ENCODE measurements at regions not wholly inside any gene's neighbourhood (a gene's known extent, or its start where the extent isn't known, plus 50 kb on each side); places are given as distances from the start of the nearest gene placed in this dataset.

DNA sequence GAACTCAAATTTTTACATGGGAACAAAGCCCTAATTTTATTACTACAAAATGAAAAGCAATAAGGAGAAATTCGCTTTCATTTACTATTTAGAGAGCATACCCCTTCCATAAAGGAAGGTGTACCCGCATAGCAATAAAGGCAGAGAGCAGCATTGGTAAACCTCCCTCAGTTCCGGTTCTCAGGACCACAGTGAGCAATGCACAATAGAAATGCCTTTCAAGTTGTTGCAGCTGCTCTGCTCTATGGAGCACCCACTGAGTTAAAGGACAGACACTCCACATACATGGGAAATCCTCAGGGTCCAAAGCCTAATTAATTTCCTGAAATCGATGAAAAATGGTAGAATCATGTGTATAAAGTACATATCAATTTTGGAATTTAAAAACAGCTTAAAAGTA, 89.9 kb upstream of the MPDZ start:
- ChIA-PET CTCF (no interaction called here), POLR2A (no interaction called here)
- TF ChIP-seq HDGF (IDR thresholded peaks at IDR 0.05; ENCODE audit: borderline replicate concordance) (no peak), CTBP1 (IDR thresholded peaks at IDR 0.05; ENCODE audit: borderline replicate concordance) (no peak), NFRKB (IDR thresholded peaks at IDR 0.05) (no peak), FOXA1 (IDR thresholded peaks at IDR 0.05) (no peak), ELF4 (IDR thresholded peaks at IDR 0.05) (no peak), LEF1 (IDR thresholded peaks at IDR 0.05; ENCODE audit: borderline replicate concordance) (no peak)
- no peak for DNase-seq (ENCODE audit: extremely low spot score)

DNA sequence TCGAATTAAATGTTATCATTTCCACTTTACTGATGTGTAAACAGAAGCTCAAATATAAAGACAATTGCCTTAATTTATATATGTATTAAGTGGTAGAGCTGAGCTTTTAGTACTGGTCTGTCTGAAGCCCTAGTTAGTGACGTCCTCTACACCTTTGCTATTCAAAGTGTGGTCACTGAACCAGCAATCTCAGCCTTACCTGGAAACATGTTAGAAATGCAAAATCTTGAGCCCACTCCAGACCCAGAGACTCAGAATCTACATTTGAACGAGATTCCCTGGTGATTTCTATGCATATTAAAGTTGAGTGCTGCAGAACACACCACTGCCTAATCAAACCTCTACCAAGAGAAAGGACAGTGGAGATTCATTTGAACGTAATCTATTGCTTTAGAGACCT, 88.3 kb upstream of the MPDZ start:
- no peak for TF ChIP-seq ARNT (IDR thresholded peaks at IDR 0.05)
- TF ChIP-seq ZNF384 (IDR thresholded peaks at IDR 0.05) = no peak
- no peak for TF ChIP-seq SUZ12 (IDR thresholded peaks at IDR 0.05)
- no peak for TF ChIP-seq HDGF (IDR thresholded peaks at IDR 0.05; ENCODE audit: borderline replicate concordance)
- TF ChIP-seq CTBP1 (IDR thresholded peaks at IDR 0.05; ENCODE audit: borderline replicate concordance) = no peak
- no peak for TF ChIP-seq FOXA1 (IDR thresholded peaks at IDR 0.05)
- TF ChIP-seq ELF4 (IDR thresholded peaks at IDR 0.05) = no peak
- no peak for TF ChIP-seq LEF1 (IDR thresholded peaks at IDR 0.05; ENCODE audit: borderline replicate concordance)
- TF ChIP-seq BHLHE40 (IDR thresholded peaks at IDR 0.05; ENCODE audit: borderline replicate concordance) = no peak
- ChIA-PET POLR2A (no interaction called here), CTCF (no interaction called here)
- no peak for DNase-seq (ENCODE audit: extremely low spot score)

DNA sequence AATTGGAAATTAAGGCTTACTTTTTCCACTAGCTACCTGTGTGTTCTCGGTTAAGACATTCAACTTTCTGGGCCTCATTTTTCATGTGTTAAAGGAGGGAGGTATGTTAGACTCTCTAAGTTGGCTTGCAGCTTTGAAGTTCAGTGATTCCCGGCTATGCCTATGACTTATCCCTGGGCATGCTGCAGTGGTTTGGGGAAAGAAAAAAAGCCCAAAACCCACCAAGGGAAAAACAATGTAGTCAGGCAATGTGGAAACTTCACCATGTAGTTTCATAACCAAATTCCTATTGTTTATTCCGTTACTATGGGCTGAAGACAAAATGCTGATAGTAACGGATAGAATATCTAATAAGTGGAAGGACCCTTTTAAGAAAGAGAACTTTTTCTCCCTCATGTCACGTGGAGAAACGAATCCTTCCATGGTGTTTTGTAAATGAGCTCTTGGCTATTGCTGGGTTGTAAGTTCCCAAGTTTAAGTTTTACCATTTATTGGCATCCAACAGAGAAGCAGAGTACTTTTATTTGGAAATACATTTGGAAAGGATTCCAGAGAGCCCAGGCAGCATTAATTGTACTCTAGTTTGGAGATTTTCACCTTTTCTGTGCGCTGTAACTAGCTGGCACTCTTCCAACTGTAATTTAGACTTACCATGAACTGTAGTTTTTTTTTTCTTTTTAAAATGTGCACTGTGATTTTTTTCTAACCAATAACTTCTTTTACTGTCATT, 84.9 kb upstream of the MPDZ start:
- DNase-seq (ENCODE audit: extremely low spot score) = no peak
- ChIA-PET POLR2A (no interaction called here), CTCF (no interaction called here)
- TF ChIP-seq FOXK2 (IDR thresholded peaks at IDR 0.05) (no peak), L3MBTL2 (conservative IDR thresholded peaks at IDR 0.05) (no peak), FOXM1 (IDR thresholded peaks at IDR 0.05; ENCODE audit: borderline replicate concordance) (no peak), SP1 (IDR thresholded peaks at IDR 0.05) (no peak), LEF1 (IDR thresholded peaks at IDR 0.05; ENCODE audit: borderline replicate concordance) (no peak), ARNT (IDR thresholded peaks at IDR 0.05) (no peak), HDGF (IDR thresholded peaks at IDR 0.05; ENCODE audit: borderline replicate concordance) (no peak), ZNF384 (IDR thresholded peaks at IDR 0.05) (no peak), FOXA1 (IDR thresholded peaks at IDR 0.05) (no peak), TARDBP (IDR thresholded peaks at IDR 0.05) (no peak), CTBP1 (IDR thresholded peaks at IDR 0.05; ENCODE audit: borderline replicate concordance) (no peak), BHLHE40 (IDR thresholded peaks at IDR 0.05; ENCODE audit: borderline replicate concordance) (no peak), NFRKB (IDR thresholded peaks at IDR 0.05) (no peak), ELF4 (IDR thresholded peaks at IDR 0.05) (no peak), SUZ12 (IDR thresholded peaks at IDR 0.05) (no peak)
- TF ChIP-seq, protein P1, sequence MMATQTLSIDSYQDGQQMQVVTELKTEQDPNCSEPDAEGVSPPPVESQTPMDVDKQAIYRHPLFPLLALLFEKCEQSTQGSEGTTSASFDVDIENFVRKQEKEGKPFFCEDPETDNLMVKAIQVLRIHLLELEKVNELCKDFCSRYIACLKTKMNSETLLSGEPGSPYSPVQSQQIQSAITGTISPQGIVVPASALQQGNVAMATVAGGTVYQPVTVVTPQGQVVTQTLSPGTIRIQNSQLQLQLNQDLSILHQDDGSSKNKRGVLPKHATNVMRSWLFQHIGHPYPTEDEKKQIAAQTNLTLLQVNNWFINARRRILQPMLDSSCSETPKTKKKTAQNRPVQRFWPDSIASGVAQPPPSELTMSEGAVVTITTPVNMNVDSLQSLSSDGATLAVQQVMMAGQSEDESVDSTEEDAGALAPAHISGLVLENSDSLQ (IDR thresholded peaks at IDR 0.05) = no peak

DNA sequence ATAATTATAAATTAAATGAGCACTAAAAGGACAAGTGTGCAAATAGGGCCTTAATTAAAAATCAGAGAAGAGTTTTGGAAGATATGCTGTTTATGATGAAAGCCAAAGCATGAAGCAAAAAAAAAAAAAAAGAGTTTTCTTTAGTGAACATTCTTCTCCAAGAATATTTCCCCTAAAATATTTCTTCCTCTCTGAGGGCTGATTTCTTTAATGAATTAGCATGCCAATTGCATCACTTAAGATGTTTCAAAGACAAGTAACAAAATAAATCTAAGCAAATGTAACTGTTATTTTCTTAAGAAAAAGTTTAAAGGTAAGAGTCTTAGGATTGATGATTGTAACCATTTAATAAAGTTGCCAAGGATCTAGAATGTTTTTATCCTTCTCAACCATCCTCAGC, 81.6 kb upstream of the MPDZ start:
- DNase-seq (ENCODE audit: extremely low spot score) = no peak
- POLR2A ChIA-PET = no interaction called here
- CTCF ChIA-PET = no interaction called here
- TF ChIP-seq LEF1 (IDR thresholded peaks at IDR 0.05; ENCODE audit: borderline replicate concordance) = no peak

DNA sequence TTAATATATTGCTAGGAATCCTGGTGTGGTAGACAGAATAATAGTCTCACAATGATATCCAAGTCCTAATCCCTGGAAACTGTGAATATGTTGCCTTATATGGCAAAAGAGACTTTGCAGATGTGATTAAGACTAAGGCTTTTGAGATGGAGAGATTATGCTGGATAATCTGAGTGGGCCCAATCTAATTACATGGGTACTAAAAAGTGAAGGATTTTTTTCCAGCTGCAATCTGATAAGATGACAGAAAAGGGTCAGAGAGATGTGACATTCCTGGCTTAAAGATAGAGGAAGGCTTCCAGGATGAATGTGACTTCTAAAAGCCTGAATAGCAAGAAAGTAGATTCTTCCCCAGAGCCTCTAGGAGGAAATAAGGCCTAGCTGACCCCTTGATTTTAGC, 80.7 kb upstream of the MPDZ start:
- DNase-seq (ENCODE audit: extremely low spot score) = no peak
- no peak for TF ChIP-seq TARDBP (IDR thresholded peaks at IDR 0.05)
- TF ChIP-seq BHLHE40 (IDR thresholded peaks at IDR 0.05; ENCODE audit: borderline replicate concordance) = no peak
- TF ChIP-seq HDGF (IDR thresholded peaks at IDR 0.05; ENCODE audit: borderline replicate concordance) = no peak
- no peak for TF ChIP-seq SP1 (IDR thresholded peaks at IDR 0.05)
- no peak for TF ChIP-seq ARNT (IDR thresholded peaks at IDR 0.05)
- no peak for TF ChIP-seq FOXA1 (IDR thresholded peaks at IDR 0.05)
- TF ChIP-seq, protein P1 (IDR thresholded peaks at IDR 0.05) = no peak
- no peak for TF ChIP-seq FOXK2 (IDR thresholded peaks at IDR 0.05)
- TF ChIP-seq SUZ12 (IDR thresholded peaks at IDR 0.05) = no peak
- no peak for TF ChIP-seq ZNF384 (IDR thresholded peaks at IDR 0.05)
- TF ChIP-seq LEF1 (IDR thresholded peaks at IDR 0.05; ENCODE audit: borderline replicate concordance) = no peak
- no peak for TF ChIP-seq CTBP1 (IDR thresholded peaks at IDR 0.05; ENCODE audit: borderline replicate concordance)
- TF ChIP-seq FOXM1 (IDR thresholded peaks at IDR 0.05; ENCODE audit: borderline replicate concordance) = no peak
- no peak for TF ChIP-seq NFRKB (IDR thresholded peaks at IDR 0.05)
- no peak for TF ChIP-seq ELF4 (IDR thresholded peaks at IDR 0.05)
- TF ChIP-seq L3MBTL2 (conservative IDR thresholded peaks at IDR 0.05) = no peak
- POLR2A ChIA-PET = no interaction called here
- CTCF ChIA-PET = no interaction called here

DNA sequence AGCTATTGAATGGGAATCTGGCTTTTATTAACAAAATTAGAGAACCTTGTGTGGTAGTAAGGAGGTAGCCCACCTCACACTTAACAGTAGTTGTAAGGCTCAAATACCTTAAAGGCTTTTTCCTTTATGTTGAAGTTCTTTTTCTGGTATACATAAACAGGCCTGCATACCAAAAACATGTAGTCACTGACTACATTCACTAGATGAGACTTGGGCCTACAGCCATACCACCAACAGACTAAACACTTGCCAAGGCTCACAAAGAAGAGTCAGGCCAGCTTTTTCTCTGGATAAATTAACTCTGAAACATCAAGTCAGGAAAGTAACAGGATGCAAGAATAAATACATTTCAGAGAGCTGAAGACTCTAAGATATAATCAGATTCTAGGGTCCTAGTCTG, 78.6 kb upstream of the MPDZ start:
- TF ChIP-seq, protein P1 (IDR thresholded peaks at IDR 0.05) = no peak
- TF ChIP-seq L3MBTL2 (conservative IDR thresholded peaks at IDR 0.05) (no peak), NFRKB (IDR thresholded peaks at IDR 0.05) (no peak), ARNT (IDR thresholded peaks at IDR 0.05) (no peak), FOXK2 (IDR thresholded peaks at IDR 0.05) (no peak), FOXA1 (IDR thresholded peaks at IDR 0.05) (no peak), CTBP1 (IDR thresholded peaks at IDR 0.05; ENCODE audit: borderline replicate concordance) (no peak), TARDBP (IDR thresholded peaks at IDR 0.05) (no peak), ZNF384 (IDR thresholded peaks at IDR 0.05) (no peak), ELF4 (IDR thresholded peaks at IDR 0.05) (no peak), SUZ12 (IDR thresholded peaks at IDR 0.05) (no peak)
- CTCF ChIA-PET = no interaction called here
- DNase-seq (ENCODE audit: extremely low spot score) = no peak
- POLR2A ChIA-PET = no interaction called here

Data from HEK293T (cell line).